ENCODE measurements at regions not wholly inside any gene's neighbourhood (a gene's known extent, or its start where the extent isn't known, plus 50 kb on each side); places are given as distances from the start of the nearest gene placed in this dataset.

DNA sequence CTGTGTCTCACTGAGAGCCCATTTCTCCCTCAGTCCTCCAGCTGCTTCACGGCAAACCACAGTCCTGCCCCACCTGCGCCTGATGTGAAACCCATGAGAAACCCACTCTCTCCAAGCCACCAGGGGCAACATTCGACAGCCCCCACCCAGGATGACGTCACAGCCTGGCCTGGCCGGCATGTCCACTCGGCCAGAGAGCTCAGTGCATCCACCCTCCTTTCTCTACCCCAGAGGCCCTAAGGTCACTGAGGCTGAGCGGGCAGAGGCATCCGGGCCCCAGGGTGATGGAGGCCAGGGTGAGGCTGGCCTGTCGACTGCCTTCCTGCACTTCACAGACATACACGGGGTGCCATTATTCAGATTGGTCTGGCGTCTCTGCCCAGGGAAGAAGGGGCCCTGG lies 402.7 kb upstream of the MYT1L start:
- no peak for DNase-seq
- Mint-ChIP-seq H3K36me3 (ENCODE audit: low read depth) (no peaks in the 10 kb centered on the region), H3K27me3 (ENCODE audit: insufficient read depth) (no peaks in the 10 kb centered on the region), H3K4me1 (ENCODE audit: low read depth) (no peaks in the 10 kb centered on the region), H3K4me3 (no peak overlapping the region), H3K27ac (no peak overlapping the region), H3K9me3 (peaks cover 62% of the 10 kb centered on the region)
- TF ChIP-seq, protein P1, sequence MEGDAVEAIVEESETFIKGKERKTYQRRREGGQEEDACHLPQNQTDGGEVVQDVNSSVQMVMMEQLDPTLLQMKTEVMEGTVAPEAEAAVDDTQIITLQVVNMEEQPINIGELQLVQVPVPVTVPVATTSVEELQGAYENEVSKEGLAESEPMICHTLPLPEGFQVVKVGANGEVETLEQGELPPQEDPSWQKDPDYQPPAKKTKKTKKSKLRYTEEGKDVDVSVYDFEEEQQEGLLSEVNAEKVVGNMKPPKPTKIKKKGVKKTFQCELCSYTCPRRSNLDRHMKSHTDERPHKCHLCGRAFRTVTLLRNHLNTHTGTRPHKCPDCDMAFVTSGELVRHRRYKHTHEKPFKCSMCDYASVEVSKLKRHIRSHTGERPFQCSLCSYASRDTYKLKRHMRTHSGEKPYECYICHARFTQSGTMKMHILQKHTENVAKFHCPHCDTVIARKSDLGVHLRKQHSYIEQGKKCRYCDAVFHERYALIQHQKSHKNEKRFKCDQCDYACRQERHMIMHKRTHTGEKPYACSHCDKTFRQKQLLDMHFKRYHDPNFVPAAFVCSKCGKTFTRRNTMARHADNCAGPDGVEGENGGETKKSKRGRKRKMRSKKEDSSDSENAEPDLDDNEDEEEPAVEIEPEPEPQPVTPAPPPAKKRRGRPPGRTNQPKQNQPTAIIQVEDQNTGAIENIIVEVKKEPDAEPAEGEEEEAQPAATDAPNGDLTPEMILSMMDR (IDR thresholded peaks at IDR 0.05), result no peak

DNA sequence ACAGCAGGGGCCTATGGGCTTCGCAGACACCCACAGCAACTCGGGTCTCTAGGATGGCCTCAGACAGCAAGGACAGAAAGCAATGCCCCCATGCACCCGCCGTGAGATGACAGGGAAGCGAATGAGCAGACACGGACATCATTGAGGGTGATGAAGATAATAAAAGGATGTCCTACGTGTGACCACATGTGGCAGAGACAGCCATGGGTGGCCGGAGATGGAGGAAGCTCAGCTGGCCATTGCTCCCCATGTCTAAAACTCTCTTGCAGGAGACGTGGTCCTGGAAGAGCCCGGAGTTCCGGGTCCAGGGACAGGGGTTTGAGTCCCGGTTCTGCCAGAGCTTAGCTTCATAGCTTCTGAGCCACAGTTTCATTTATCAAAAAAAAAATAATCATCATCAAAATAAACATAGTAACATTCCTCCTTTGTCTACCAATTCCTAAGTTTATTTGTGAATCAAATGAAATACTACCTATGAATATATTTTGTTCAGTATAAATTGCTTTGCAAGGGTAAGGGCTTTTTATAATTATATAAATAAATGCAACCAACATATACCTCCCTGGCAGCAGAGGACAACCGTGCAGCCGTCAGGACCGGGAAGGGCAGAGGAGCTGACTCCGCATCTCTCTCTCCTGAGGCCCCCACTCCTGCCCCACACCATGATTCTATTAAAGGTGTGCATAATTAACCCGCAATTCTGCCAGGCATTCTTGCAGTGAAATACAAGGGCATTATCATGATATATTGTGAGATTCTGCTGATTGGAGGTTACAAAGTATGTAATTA lies 401.4 kb upstream of the MYT1L start:
- no peaks in the 10 kb centered on the region; the same call in 1 of the 2 replicates for H3K36me3 Mint-ChIP-seq (ENCODE audit: low read depth)
- no peaks in the 10 kb centered on the region for H3K27me3 Mint-ChIP-seq (ENCODE audit: insufficient read depth)
- no peak overlapping the region for H3K27ac Mint-ChIP-seq
- no peaks in the 10 kb centered on the region for H3K4me1 Mint-ChIP-seq (ENCODE audit: low read depth)
- H3K9me3 Mint-ChIP-seq, result peaks cover 71% of the 10 kb centered on the region
- no peak overlapping the region for H3K4me3 Mint-ChIP-seq
- TF ChIP-seq, protein P1 (IDR thresholded peaks at IDR 0.05), result no peak
- DNase-seq, result no peak

DNA sequence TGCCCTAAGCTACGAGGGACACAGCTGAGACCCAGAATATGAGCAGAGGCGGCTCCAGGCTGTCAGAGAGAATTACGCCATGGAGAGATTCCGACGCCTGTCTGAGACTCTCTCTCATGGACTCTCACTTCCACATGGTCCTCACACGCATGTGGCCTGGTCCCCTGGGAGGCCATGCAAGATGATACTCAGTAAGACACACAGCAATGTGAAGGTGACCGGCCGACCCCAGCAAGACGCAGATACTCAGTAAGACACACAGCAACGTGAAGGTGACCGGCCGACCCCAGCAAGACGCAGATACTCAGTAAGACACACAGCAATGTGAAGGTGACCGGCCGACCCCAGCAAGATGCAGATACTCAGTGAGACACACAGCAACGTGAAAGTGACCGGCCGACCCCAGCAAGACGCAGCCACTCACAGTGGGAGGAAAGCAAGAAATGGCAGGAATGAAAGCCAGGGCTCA lies 400.8 kb upstream of the MYT1L start:
- H3K4me3 Mint-ChIP-seq, result no peak overlapping the region
- no peak overlapping the region for H3K27ac Mint-ChIP-seq
- TF ChIP-seq, protein P1 (IDR thresholded peaks at IDR 0.05), result no peak
- H3K9me3 Mint-ChIP-seq, result peaks cover 64% of the 10 kb centered on the region
- H3K27me3 Mint-ChIP-seq (ENCODE audit: insufficient read depth), result no peaks in the 10 kb centered on the region
- no peaks in the 10 kb centered on the region; the same call in 1 of the 2 replicates for H3K36me3 Mint-ChIP-seq (ENCODE audit: low read depth)
- DNase-seq, result no peak
- H3K4me1 Mint-ChIP-seq (ENCODE audit: low read depth), result no peaks in the 10 kb centered on the region

DNA sequence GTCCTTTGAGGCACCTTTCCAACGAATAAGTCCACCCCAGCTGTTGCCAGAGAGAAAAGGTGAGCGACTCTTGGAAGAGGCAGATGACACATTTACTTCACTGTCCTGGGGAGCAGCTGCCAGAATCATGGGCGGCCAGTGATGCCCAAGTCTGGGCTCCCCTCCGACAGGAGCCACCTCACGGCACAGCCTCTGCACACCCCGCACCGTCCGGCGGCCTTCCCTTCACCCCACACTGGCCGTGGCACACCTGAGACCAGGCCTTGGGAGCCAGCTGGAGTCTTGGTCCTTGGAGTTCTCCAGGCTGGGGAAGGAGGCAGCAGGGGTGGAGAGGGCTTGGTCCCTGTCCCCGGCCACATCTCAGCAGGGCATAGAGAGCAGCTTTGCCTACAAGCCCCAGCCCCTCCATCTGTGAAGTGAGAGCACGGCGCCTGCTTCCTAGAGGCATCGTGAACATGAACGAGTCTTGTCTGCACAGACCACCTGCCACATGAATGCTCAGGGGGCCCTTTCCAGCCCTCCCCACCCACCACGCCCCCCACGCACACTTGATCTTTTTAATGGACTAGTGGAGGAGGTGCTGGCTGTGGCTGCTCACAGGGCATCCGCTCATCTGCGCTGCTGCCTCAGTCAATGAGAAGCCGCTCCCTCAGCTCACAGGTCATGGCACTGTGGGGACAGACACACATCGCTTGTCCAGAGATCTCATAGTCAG lies 400.2 kb upstream of the MYT1L start:
- H3K4me3 Mint-ChIP-seq, result no peak overlapping the region
- TF ChIP-seq, protein P1 (IDR thresholded peaks at IDR 0.05), result no peak
- H3K36me3 Mint-ChIP-seq (ENCODE audit: low read depth), result no peaks in the 10 kb centered on the region; the same call in 1 of the 2 replicates
- H3K4me1 Mint-ChIP-seq (ENCODE audit: low read depth), result no peaks in the 10 kb centered on the region
- no peaks in the 10 kb centered on the region for H3K27me3 Mint-ChIP-seq (ENCODE audit: insufficient read depth)
- H3K9me3 Mint-ChIP-seq, result peaks cover 61% of the 10 kb centered on the region
- no peak for DNase-seq
- no peak overlapping the region for H3K27ac Mint-ChIP-seq

DNA sequence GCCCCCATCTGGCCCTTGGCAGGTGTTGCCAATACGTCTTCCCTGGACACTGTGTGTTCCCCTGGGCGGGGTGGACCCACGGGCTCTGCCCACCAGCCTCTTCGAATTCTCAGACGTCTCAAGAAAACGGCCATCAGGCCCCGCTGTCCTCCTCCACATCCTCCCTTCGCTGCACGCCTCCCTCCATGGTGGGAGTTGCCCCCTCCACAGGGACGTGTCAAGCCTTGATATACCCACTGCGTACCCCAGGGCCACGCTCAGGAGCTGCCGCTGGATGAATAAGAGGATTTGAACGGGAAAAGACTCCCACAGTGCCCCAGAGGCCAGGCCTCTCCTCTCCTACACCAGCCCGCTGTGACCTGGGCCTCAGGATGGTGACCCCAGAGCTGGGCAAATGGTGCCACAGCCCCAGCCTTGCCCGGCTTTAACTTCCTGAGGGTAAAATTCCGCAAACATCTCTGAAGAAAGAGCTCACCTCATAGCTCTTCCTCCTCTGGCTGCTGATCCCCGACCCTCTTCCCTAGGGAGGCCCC lies 399.3 kb upstream of the MYT1L start:
- H3K9me3 Mint-ChIP-seq, result peaks cover 61% of the 10 kb centered on the region
- no peak for DNase-seq
- TF ChIP-seq, protein P1 (IDR thresholded peaks at IDR 0.05), result no peak
- H3K27me3 Mint-ChIP-seq (ENCODE audit: insufficient read depth), result no peaks in the 10 kb centered on the region
- H3K36me3 Mint-ChIP-seq (ENCODE audit: low read depth), result no peaks in the 10 kb centered on the region; the same call in 1 of the 2 replicates
- H3K27ac Mint-ChIP-seq, result no peak overlapping the region
- H3K4me3 Mint-ChIP-seq, result no peak overlapping the region
- no peaks in the 10 kb centered on the region for H3K4me1 Mint-ChIP-seq (ENCODE audit: low read depth)

Measured in HFFc6 (cell line).